ENCODE measurements at regions not wholly inside any gene's neighbourhood (a gene's known extent, or its start where the extent isn't known, plus 50 kb on each side); places are given as distances from the start of the nearest gene placed in this dataset.
"Not testable (repeated sequence)": the region's sequence is repeated elsewhere in the genome, so short reads cannot be mapped to it uniquely, and the experiment has no call there.

DNA sequence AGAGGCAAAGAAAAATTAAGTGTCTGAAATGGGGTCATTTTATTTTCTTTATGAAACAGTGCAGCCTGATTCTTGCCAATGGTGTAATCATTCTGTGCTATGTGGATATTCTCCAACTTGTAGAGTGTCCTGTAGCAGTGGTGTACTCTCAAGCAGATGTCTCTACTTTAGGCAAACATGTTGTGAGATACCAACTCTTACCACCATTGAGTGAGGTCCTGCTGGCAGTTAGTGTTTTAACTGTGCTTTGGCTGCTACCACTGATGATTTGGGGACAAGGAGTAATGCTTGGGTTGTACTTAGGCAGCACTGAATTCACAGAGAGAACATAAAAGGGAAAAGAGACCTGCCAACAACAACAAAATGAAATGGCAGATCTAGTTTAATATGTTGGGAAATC is 122.5 kb downstream of the APIP start:
- no peak for DNase-seq

DNA sequence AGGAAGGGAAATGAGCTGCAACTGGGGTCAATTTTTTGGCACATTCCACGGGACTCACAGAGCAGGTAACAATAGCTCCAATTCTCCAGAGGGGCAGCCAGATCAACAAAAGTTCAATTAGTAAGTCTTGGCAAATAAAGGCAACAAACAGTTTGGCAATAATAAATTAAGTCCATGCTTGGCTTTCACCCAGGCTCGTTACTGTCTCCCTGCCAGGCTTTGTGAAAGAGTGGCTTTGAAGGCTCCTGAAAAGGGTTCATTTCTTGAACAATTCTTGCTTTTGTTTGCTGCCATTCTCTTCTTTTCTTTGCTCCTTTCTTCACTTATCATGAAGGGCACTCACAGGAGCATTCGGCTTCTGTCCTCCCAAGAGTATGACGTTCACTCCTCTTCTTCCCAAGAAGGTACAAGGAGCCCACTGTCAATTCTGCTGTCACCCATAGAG is 123.3 kb downstream of the APIP start:
- no peak for DNase-seq

DNA sequence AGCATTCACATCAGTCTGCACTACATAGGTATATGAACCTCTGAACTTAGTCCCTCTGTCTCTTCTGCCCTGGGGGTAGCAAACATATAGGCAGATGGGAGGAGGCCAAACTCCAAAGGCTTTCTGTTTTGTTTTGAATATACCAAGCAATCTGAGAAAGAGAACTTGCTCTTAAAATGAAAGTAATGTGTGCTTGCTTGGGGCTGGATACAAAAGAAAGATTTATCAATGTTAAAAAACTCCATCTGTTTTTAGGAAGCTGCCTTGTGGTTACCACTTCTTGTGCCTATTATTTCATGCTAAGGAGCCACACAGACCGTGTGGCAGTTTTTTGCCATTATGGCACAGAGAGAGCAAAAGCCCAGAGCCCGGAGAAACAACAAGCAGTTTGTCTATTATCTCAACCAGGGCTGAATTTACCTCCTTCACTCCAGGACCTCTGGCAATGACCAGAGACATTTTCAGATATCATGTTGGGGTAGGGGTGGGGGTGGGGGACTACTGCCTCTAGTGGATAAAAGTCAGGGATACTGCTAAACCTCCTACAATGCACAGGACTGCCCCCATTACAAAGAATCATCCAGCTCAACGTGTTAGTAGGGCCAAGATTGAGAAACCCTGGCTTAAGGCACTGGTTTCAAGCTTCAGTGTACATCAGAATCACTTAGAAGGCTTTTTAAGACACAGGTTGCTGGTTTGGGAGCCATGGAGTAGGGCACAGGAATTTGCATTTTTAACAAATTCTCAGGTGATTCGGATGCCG is 124.2 kb downstream of the APIP start:
- no peak for DNase-seq

DNA sequence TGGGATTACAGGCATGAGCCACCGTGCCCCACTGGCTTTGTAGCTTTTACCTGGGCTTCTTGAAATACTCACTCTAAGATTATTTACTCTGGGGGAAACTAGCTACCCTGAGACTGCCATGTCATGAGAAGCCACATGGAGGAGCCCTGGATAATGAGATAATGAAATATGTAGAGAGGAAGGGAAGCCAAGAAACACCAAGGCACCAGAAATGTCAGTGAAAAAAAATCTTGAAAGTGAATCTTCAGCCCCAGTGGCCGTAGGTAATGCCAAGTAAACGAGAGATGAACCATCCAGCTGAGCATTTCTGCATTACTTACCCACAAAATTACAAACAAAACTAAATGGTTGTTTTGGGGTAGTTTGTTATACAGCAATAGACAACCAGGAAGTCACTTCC is 125.6 kb downstream of the APIP start:
- peak; percentile 20 for DNase-seq

DNA sequence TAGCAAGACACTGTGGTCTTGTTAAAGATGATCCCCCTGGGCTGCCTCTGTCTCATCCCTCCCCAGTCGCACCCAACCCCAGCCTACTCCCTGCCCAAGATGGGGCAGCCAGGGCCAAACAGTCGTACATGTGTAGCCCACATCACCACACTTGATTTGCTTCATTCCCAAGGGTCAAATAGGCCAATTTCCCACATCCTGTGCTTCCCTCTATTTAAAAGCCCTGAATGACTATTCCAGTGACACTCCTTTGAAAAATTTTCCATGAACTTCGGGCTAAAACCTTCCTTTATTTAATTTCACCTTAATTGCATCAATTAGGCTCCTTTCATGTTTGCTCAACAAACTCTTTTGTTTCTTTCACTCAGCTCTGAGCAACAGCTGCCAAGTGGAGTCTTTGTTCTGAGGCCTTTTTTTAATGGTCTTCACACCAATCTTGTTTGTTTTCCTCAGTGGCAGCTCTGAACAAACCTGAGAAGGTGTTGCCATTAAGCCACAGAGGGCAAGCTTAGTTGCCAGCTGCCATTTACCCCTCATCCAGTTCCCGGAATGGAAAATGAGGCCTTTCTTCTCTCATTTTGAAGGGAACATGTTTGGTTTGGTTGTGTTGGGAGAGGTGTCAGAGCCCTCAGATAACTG is 126.9 kb downstream of the APIP start:
- DNase-seq: no peak

DNA sequence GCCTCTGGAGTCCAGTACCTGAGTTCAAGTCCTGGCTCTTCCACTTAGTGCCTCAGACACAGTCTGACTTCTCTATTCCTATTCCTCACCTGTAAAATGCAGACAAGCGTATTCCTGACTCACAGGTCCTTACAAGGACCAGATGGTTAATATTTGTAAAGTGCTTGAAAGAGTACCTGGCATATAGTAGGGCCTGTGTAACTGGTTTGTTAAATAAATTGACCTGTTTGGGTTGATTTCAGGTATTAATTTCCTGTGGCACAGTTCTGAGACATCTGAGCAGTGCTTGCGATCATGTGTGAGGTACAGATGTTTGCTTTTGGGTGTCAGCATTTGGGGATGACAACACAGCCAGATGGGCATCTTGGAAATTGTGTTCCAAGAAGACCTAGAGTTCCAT is 127.5 kb downstream of the APIP start:
- DNase-seq: no peak

DNA sequence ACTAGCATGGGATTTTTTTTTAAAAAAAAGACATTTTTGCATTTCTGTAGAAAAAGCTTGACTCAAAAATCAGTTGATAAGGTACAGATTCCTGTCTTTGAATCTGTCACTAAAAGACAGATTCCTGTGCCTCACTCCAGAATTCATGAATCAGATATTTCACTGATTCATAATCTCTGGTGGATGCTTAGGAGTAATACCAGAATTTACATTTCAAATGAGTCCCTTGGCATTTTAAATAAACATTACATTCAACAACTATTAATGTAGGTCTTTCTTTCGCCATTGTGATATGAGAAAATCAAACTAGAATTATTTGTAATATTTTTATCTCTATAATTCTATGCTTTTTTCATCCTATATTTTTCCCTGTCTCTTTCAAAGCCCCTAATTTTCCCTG is 128.3 kb downstream of the APIP start:
- DNase-seq: no peak

DNA sequence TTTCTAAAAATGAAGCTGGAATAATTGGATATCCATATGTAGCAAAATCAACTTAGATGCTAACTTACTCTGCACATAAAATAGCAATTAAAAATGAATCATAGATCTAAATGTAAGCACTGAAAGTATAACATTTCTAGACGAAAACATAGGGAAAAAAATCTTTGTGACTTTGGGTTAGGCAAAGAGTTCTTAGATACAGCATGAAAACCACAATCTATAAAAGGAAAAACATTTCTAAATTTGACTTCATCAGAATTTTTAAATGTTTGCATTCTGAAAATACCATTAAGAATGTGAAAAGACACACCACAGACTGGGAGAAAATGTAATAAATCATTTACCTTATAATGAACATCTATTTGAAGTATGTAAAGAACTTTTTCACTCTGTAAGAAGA is 128.8 kb downstream of the APIP start:
- no peak for DNase-seq

DNA sequence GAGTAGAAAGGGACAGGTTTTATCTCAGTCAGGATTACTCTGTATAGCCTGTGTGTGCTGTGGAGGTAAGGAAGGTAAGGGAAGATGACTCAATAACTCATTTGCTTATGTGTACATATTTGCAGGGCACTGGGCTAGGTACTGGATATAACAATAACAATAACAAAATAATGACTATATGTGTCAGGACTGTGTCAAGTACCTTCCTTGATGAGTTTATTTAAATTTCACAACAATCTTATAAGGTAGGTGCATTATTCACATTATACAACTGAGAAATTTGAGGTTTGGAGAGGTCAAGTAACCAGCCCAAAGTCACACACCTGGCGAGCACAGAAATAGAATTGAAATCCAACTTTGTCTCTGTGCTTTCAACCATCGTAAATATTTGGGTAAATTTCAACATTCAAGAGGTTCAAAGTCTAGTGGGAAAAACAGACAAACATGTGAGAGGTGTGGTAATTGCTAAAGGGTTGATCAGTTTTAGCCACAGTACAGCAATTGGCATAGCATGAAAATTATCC is 131.8 kb downstream of the APIP start:
- no peak for DNase-seq

DNA sequence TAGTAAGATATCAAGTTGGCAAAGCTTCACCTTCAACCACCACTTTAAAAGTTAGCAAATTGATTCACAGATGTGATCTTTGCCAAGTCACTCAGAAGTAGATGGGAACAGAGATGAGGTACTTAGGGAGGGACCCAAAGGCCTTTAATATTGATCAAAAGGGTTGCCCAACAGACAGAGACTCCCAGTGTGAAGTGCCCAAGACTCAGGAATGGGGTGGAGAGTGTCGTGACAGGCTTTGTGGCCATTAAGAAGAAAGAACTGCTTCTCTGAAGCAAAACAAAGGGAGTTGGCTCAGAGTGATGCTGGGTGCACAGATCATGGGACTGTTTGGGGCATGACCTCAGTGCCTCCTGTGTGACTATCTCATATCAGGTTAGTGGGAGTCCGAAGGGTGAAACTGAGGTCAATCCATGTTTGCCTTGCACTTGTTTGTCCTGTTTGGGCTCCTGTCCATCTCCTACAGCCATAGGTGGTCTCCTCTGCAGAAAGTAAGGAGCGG is 132.3 kb downstream of the APIP start:
- DNase-seq: no peak

DNA sequence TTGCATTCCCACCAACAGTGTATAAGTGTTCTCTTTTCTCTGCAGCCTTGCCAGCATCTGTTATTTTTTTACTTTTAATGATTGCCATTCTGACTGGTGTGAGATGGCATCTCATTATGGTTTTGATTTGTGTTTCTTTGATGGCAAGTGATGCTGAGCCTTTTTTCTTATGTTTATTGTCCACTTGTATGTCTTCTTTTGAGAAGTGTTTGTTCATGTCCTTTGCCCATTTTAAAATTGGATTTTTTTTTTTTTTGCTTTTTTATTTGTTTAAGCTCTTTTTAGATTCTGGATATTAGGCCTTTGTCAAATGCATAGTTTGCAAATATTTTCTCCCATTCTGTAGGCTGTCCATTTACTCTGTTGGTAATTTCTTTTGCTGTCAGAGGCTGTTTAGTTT is 134.4 kb downstream of the APIP start:
- not testable (repeated sequence) for DNase-seq

DNA sequence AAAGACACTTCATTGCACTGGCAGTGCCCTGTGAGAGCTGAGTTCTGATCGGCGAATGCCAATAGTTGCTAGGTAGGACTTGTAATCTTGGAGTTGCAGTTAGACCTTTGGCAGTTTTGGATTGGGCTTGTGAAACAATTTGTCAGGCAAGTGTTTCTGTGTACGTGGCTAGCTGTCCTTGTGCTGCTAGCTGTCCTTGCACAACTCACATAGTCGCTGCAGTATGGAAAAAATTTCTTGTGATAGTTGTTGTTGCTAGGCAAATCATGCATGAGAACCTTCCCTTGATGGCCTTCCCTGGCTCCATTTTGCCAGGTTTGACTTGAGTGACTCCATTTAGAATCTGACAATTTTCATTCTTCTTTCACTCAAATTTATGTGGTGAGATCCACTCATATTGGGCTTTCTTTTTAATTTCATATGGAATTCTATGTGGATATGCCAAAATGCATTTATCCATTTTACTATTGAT is 140.7 kb downstream of the APIP start:
- DNase-seq: no peak

DNA sequence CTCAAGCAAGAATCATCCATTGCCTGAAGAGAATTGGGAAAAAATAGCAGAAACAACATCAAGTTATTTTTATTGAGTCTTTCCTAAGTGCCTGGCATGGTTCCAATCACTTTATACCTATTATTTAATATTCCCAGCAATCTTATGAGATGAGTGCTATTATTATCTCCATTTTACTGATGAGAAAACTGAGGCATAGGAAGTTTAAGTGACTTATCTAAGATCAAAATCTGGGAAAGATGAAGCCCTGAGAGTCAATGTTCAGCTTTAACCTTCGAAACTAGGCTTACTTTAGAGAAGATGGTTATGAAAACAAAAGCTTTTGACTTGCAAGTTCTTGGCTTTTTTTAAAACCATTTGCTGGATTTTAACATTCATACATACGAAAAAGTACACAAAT is 141.6 kb downstream of the APIP start:
- DNase-seq: no peak

DNA sequence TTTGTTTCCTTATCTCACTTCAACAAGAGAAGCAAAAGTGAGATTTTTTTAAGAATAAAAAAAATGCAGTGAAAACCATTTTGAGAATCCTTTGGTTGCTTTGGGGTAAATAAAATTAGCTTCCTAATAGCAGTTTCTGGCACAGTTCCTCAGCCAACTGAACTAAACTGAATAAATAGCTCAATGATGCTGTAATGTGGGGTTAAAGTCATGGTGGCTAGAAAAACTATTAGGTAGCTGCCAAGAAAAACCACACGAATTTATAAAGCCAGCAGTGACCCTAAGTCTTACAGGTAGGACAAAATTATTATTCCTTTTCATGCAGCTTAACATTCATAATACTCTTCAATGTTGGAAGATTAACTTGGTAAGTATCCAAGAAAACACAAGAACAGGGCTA is 142.4 kb downstream of the APIP start:
- DNase-seq: no peak

DNA sequence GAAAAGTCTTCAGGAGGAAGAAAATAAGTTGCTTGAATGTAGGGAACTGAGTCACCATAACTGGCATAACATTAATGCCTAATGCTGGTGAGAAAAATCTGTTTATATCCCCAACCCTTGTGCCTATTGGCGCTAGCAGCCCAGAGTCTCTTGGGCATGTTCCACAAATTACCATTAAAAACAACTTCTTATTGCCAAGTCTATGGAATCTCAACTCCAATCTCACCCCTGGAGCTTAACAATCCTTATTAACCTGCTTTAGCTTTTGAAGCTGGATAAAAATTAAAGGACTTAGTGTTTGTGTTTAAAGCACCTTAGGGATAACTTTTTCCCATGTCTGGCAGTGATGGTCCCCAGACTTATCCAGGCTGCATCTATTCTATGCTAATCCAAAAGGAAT is 143.0 kb downstream of the APIP start:
- DNase-seq: no peak

DNA sequence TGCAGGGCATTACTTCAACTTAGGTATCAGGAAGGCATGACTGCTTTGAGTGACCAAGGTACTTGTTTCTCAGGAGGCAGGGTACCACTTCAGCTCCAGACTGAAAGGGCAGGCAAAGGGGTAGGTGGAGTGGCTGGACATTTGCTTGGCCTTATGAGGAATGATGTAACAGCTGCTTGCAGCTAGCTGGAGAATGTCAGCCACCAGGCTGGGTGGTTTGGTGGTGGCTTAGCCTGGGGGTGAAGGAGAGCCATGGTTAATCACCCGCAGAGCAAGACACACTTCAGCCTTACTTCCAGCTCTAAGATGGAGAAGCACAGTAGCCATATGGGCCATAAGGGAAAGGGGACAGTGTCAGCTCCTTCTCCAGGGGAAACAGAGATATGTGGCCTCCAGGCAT is 146.1 kb downstream of the APIP start:
- no peak for DNase-seq

DNA sequence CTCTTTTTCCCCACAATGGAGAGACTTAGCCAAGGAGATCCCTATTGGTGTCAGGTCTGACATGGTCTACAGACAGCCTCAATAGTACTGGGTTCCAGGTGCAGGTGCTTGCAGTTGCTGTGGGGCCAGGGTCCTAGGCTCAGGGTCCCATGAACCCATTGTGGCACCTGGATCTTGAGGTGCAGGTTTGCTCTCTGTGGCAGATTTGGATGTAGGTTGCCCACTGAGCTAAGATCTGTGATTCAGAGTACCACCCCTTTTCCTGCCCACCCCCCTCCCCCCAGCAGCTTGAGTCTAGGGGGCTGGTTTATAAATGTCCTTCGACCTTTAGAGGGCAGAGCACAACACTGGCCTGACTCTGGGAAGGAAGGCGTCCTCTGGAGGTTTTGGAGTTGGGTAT is 147.0 kb downstream of the APIP start:
- DNase-seq: no peak

DNA sequence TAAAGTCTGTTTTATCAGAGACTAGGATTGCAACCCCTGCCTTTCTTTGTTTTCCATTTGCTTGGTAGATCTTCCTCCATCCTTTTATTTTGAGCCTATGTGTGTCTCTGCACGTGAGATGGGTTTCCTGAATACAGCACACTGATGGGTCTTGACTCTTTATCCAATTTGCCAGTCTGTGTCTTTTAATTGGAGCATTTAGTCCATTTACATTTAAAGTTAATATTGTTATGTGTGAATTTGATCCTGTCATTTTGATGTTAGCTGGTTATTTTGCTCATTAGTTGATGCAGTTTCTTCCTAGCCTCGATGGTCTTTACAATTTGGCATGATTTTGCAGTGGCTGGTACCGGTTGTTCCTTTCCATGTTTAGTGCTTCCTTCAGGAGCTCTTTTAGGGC is 141.7 kb downstream of the EHF start:
- DNase-seq: not testable (repeated sequence)

DNA sequence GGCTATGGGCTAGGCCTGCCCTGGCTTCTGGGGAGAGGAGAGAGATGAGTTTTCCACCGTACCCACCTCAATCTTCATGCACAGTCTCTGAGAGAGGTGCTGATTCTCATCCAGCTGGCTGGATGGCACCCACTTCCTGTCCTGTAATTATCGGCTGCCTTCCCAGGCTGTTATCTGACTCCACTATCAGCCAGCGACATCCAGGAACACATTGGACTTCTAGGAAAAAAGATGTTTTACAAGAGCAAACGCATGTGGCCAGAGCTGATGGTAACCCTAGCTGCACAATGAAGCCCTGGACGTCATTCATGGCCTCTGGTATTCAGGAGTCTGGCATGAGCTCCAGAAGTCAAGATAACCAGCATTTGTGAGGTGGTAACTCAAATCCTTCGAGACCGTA is 137.4 kb downstream of the EHF start:
- no peak for DNase-seq

DNA sequence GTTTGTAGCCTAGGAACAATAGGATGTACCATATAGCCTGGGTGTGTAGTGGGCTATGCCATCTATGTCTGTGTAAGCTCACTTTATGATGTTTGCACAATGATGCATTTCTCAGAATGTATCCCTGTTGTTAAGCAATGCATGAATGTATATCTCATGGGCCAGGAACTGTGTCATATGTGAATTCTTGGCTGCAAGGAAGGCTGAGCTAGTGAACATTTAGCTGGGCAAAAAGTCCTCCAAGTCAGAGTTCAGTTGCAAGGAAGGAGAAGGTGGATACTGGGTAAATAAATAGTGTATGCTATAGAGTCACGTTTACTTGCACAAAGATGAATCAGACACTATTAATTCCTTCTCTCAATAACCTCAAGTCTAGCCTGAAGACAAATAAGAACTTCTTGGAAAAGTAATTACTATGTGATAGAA is 136.1 kb downstream of the EHF start:
- DNase-seq: no peak

DNA sequence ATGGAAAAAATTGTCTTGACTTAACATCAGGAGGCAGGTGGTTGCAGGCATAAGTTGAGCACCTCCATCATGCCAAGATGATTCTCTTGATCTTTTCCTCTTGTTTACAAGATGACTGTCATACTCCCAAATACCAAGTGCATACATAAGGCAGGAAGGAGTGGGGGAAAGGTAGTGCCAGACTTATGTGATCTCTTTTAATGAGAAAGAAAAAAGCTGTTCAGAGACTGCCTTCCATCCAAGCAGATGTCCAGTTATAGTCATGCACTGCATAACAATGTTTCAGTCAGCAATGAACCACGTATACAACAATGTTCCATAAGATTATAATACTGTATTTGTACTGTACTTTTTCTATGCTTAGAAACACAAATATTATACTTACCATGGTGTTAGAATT is 135.7 kb downstream of the EHF start:
- no peak for DNase-seq

DNA sequence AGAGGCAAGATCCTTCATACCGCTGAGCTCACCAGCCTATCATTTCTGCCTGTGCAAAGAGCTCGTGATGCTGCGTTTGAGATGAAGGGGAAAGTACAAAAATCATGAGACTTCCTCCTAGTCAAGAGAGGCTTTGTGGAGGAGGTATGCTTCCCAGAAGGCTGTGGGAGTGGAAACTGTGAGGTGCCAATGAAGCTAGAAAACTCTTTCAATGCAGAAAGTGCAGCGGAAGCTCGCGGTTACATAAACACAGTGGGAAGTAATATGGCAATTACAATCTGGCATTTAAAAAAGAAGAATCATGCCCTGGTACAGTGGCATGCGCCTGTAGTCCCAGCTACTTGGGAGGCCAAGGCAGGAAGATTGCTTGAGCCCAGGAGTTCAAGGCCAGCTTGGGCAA is 134.8 kb downstream of the EHF start:
- no peak for DNase-seq

DNA sequence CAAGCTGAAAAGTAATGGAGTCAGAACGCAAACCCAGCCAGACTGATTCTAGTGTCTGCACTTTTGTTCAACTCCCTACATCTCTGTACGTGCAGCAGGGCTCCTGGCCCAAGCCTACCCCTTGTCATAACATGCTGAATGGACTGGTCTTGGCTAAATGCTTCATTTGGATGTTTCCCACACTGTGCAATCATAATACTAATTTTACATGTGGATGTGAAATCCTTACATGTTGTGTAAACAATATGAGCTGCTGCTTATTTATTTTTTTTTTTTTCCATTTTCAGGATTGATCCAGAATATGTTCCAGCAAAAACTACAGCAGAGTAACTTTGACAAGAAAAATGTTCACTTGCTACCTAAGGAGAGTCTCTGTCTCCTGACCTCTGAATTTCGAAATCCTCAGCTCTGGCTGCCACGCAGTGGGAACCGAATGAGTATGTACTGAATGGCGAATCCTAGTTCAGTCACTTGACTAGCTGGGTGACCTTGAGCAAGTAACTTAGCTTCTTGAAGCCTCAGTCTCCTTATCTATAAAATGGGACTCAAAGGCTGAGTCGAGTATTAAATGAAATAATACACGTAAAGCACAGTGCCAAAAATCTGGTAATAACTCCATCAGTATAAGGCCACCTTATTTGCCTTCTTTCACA is 133.4 kb downstream of the EHF start:
- no peak for DNase-seq

Measured in hematopoietic multipotent progenitor cell treated with erythropoietin and hydrocortisone succinate and interleukin-3 and kit ligand, for 8 days (in vitro differentiated cells).